ENCODE measurements at regions not wholly inside any gene's neighbourhood (a gene's known extent, or its start where the extent isn't known, plus 50 kb on each side); places are given as distances from the start of the nearest gene placed in this dataset.
"Not testable (repeated sequence)": the region's sequence is repeated elsewhere in the genome, so short reads cannot be mapped to it uniquely, and the experiment has no call there.

- TF ChIP-seq POLR2A, POLR2AphosphoS5, CTCF, EP300 (IDR thresholded peaks at IDR 0.05): not testable (repeated sequence)
Measured at GRCh38 chr17:30707724-30708240, 116.7 kb downstream of the CRLF3 start.
